ENCODE measurements at regions not wholly inside any gene's neighbourhood (a gene's known extent, or its start where the extent isn't known, plus 50 kb on each side); places are given as distances from the start of the nearest gene placed in this dataset.

DNA sequence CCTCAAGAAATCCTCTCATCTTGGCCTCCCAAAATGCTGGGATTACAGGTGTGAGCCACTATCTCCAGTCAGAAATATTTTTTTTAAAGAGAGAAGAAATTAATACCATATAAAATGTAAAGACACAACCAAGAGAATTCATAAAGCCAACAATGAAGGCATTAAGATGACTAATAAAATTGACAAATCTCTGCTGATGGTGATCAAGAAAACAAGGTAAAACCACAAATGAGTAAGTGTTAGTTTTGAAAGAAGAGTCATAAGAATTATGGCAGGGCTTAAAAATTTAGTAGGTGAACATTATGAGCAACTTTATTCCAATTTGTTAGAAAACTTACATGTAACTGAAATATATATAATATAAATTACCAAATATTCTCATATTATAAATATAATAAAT lies 752.8 kb upstream of the CELF4 start:
- Histone ChIP-seq H3K27me3 (no peaks in the 10 kb centered on the region), H3K4me1 (no peaks in the 10 kb centered on the region), H3K4me3 (no peak overlapping the region), H3K9me3 (no peaks in the 10 kb centered on the region), H3K36me3 (no peaks in the 10 kb centered on the region), H3K27ac (no peak overlapping the region)
- no peak for TF ChIP-seq POLR2AphosphoS5 (IDR thresholded peaks at IDR 0.05)
- no peak for TF ChIP-seq EP300 (IDR thresholded peaks at IDR 0.05)
- TF ChIP-seq, protein P1, sequence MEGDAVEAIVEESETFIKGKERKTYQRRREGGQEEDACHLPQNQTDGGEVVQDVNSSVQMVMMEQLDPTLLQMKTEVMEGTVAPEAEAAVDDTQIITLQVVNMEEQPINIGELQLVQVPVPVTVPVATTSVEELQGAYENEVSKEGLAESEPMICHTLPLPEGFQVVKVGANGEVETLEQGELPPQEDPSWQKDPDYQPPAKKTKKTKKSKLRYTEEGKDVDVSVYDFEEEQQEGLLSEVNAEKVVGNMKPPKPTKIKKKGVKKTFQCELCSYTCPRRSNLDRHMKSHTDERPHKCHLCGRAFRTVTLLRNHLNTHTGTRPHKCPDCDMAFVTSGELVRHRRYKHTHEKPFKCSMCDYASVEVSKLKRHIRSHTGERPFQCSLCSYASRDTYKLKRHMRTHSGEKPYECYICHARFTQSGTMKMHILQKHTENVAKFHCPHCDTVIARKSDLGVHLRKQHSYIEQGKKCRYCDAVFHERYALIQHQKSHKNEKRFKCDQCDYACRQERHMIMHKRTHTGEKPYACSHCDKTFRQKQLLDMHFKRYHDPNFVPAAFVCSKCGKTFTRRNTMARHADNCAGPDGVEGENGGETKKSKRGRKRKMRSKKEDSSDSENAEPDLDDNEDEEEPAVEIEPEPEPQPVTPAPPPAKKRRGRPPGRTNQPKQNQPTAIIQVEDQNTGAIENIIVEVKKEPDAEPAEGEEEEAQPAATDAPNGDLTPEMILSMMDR (IDR thresholded peaks at IDR 0.05), result no peak
- TF ChIP-seq POLR2A (IDR thresholded peaks at IDR 0.05), result no peak
- no peak for DNase-seq (ENCODE audit: low spot score in 2 of 2)

DNA sequence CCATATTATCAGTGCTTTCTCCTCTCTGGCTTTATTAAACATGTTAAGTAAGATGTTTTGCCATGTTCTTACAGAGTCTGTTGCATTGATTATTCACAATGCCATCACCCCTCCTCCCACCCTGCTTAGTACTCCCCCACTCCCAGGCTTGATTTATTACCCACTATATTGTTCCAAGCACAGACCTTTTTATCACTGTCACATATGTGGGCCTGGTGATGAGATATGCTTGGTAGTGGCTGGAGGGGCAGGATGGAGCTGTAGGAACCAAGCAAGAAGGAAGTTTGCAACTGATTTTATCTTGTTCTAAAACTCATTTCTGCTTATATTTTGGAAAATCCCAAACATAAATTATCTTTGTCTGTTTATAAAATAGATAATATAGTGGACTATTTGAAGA lies 748.2 kb upstream of the CELF4 start:
- no peaks in the 10 kb centered on the region for H3K4me1 ChIP-seq
- H3K9me3 ChIP-seq, result no peaks in the 10 kb centered on the region
- H3K27ac ChIP-seq, result no peak overlapping the region
- H3K4me3 ChIP-seq, result no peak overlapping the region
- H3K27me3 ChIP-seq, result no peaks in the 10 kb centered on the region
- no peak for DNase-seq (ENCODE audit: low spot score in 2 of 2)
- no peaks in the 10 kb centered on the region for H3K36me3 ChIP-seq
- TF ChIP-seq, protein P1 (IDR thresholded peaks at IDR 0.05), result no peak
- TF ChIP-seq POLR2AphosphoS5 (IDR thresholded peaks at IDR 0.05) (no peak), POLR2A (IDR thresholded peaks at IDR 0.05) (no peak), EP300 (IDR thresholded peaks at IDR 0.05) (no peak)

DNA sequence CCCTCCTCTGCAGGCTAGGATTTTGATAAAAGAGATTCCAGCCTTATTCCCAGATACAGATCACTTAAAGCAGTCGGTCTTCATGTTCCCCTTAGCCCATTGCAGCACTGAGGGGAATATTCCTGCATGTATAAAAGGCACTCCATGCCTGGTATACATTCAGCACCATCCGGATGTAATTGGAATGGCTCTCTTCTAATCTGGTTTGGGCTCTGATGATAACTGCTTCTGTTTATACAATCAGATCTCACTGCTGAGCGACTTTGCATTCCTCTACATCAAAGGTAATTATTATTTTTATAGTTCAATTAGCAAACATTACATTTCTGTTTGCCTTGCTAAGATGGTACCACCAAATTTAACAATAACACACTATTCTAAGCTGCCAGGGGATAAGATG lies 746.9 kb upstream of the CELF4 start:
- no peaks in the 10 kb centered on the region for H3K27me3 ChIP-seq
- no peaks in the 10 kb centered on the region for H3K9me3 ChIP-seq
- no peaks in the 10 kb centered on the region for H3K4me1 ChIP-seq
- H3K36me3 ChIP-seq, result no peaks in the 10 kb centered on the region
- H3K27ac ChIP-seq, result no peak overlapping the region
- H3K4me3 ChIP-seq, result no peak overlapping the region
- TF ChIP-seq, protein P1 (IDR thresholded peaks at IDR 0.05), result no peak
- TF ChIP-seq POLR2A (IDR thresholded peaks at IDR 0.05), result no peak
- no peak for TF ChIP-seq EP300 (IDR thresholded peaks at IDR 0.05)
- TF ChIP-seq POLR2AphosphoS5 (IDR thresholded peaks at IDR 0.05), result no peak
- 73% methylated on average over 3 of the region's 3 CpGs for WGBS
- DNase-seq (ENCODE audit: low spot score in 2 of 2), result no peak

DNA sequence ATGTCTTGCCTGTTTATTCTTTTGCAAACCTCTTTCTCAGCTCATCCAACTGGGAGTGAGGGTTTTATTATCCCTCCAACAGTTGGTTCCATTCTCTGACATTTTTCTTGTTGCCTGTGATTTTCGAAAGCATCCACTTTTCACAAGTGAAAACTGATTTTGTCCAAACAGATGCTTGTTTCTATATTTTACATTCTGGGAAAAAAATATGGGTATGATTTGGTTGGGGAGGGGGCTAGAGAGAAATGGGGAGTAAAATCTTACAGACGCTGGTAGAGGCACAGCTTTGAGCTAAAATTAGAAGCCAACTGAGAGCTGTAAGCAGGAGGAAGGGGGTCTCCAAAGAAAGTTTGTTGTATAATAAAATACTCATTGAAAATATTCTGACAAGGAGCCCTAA lies 745.3 kb upstream of the CELF4 start:
- WGBS, result 84% methylated on average over 2 of the region's 2 CpGs
- no peaks in the 10 kb centered on the region for H3K27me3 ChIP-seq
- TF ChIP-seq POLR2AphosphoS5 (IDR thresholded peaks at IDR 0.05) (no peak), POLR2A (IDR thresholded peaks at IDR 0.05) (no peak), EP300 (IDR thresholded peaks at IDR 0.05) (no peak)
- TF ChIP-seq, protein P1 (IDR thresholded peaks at IDR 0.05), result no peak
- no peak for DNase-seq (ENCODE audit: low spot score in 2 of 2)
- no peaks in the 10 kb centered on the region for H3K9me3 ChIP-seq
- H3K27ac ChIP-seq, result no peak overlapping the region
- H3K36me3 ChIP-seq, result no peaks in the 10 kb centered on the region
- no peaks in the 10 kb centered on the region for H3K4me1 ChIP-seq
- no peak overlapping the region for H3K4me3 ChIP-seq

DNA sequence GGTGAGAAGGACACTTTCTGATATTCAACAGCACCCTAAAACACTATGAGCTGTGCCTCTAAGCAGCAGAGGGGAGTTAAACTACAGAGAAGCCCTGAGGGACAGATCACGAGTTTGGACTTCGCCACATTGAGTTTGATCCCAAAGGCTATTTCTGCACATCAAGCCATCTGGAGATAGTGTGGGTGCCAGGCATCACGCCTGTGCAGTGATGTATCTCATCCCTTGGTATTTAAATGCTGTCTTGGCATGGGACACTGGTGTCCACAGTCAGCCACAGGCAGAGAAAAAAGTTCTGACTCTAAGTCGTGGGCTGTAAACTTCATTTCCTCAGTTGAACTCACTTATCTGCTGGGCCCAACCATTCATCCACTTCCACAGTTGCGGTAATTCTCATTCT lies 742.3 kb upstream of the CELF4 start:
- H3K27ac ChIP-seq, result no peak overlapping the region
- no peaks in the 10 kb centered on the region for H3K27me3 ChIP-seq
- no peak for DNase-seq (ENCODE audit: low spot score in 2 of 2)
- H3K36me3 ChIP-seq, result no peaks in the 10 kb centered on the region
- H3K9me3 ChIP-seq, result no peaks in the 10 kb centered on the region
- TF ChIP-seq POLR2AphosphoS5 (IDR thresholded peaks at IDR 0.05), result no peak
- TF ChIP-seq POLR2A (IDR thresholded peaks at IDR 0.05), result no peak
- no peak for TF ChIP-seq EP300 (IDR thresholded peaks at IDR 0.05)
- TF ChIP-seq, protein P1 (IDR thresholded peaks at IDR 0.05), result no peak
- H3K4me3 ChIP-seq, result no peak overlapping the region
- no peaks in the 10 kb centered on the region for H3K4me1 ChIP-seq
- 61% methylated on average over 5 of the region's 5 CpGs for WGBS
